ENCODE measurements at regions not wholly inside any gene's neighbourhood (a gene's known extent, or its start where the extent isn't known, plus 50 kb on each side); places are given as distances from the start of the nearest gene placed in this dataset.

- TF ChIP-seq CTCF (IDR thresholded peaks at IDR 0.05) (no peak), POLR2A (IDR thresholded peaks at IDR 0.05) (no peak)
These were observed 118.2 kb upstream of the RASGRP1 start for GRCh38 chr15:38682861-38683260.

All from lower leg skin (tissue), 3 donors.